GM12878 (cell line): ENCODE measurements at regions not wholly inside any gene's neighbourhood (a gene's known extent, or its start where the extent isn't known, plus 50 kb on each side); places are given as distances from the start of the nearest gene placed in this dataset.
A peak's percentile ranks its signal among the peaks of the same experiment; 100 is the strongest.

Experiments used
- ATAC-seq: fragments of 200-7000 bp; cut with Tn5 transposase; 3 replicates; pipeline ENCODE4 v1.9.1; 2020; ENCODE audit warnings: mild to moderate bottlenecking, moderate library complexity
- BruUV-seq: library from RNA; stranded (reverse); fragments of 400-500 nt; replicated peaks from 2 replicates; lab custom pipeline; 2021; lab: Mats Ljungman, UMichigan
- CTCF ChIA-PET: fragments of 300-600 bp; sonication (Branson Sonifier 250); formaldehyde crosslinking; extraction: SDS; loops from one replicate; lab custom pipeline; 2021; ENCODE audit warnings: inconsistent platforms; lab: Yijun Ruan, JAX
- POLR2A ChIA-PET: fragments of 350-600 bp; formaldehyde crosslinking; extraction: SDS; loops from one replicate; lab custom pipeline; 2021; ENCODE audit warnings: inconsistent platforms; lab: Charles Lee
- RAD21 ChIA-PET: fragments of 300-600 bp; sonication (Branson Sonifier 250); formaldehyde crosslinking; loops from one replicate; lab custom pipeline; 2023; ENCODE audit warnings: antibody characterized with exemption; ENCODE audit not compliant: unreplicated experiment; lab: Charles Lee
- SMC1A ChIA-PET: fragments of 300-600 bp; sonication (Branson Sonifier 250); formaldehyde crosslinking; loops from one replicate; lab custom pipeline; 2023; ENCODE audit not compliant: unreplicated experiment, uncharacterized antibody; lab: Charles Lee
- DNase-seq: peaks from one replicate; pipeline ENCODE4 v3.0.0-alpha.2; 2011; ENCODE audit warnings: low read depth, low spot score
- FAIRE-seq: peaks from 3 replicates; lab custom pipeline; 2011; peaks lifted over from hg19 to GRCh38; lab: Jason Lieb, UNC
- H2AFZ ChIP-seq: 2 replicates; pipeline ENCODE4 v1.6.0; 2011; ENCODE audit warnings: low read depth, low read length, control low read depth; ENCODE audit not compliant: control insufficient read depth
- H3K27ac ChIP-seq: 2 replicates; pipeline ENCODE4 v1.5.1; 2011; ENCODE audit warnings: control low read depth; ENCODE audit not compliant: control insufficient read depth, insufficient read depth
- H3K27me3 ChIP-seq, 2 experiments: replicated peaks in 1 of 2; 2 replicates each; pipeline versions ENCODE4 v1.6.0 to v1.6.1; 2011; ENCODE audit warnings: low read length in 1 of 2; ENCODE audit not compliant: control insufficient read depth in 2 of 2, insufficient read depth in 2 of 2
- H3K36me3 ChIP-seq, 2 experiments: 2 replicates each; pipeline ENCODE4 v1.5.1; 2011; ENCODE audit warnings: low read length in 1 of 2; ENCODE audit not compliant: control insufficient read depth in 2 of 2, insufficient read depth in 2 of 2
- H3K4me1 ChIP-seq: 2 replicates; pipeline ENCODE4 v1.6.1; 2011; ENCODE audit warnings: mild to moderate bottlenecking, low read length, moderate library complexity, mixed read lengths; ENCODE audit not compliant: control insufficient read depth, insufficient read depth
- H3K4me2 ChIP-seq: 2 replicates; pipeline ENCODE4 v1.6.0; 2011; ENCODE audit warnings: control low read depth; ENCODE audit not compliant: control insufficient read depth, insufficient read depth
- H3K4me3 ChIP-seq: fragments of 200-600 bp; sonication (generic); 2 replicates; pipeline ENCODE4 v1.5.1; 2016
- H3K79me2 ChIP-seq: 2 replicates; pipeline ENCODE4 v1.6.0; 2011; ENCODE audit warnings: low read length; ENCODE audit not compliant: control insufficient read depth, insufficient read depth
- H3K9ac ChIP-seq: 2 replicates; pipeline ENCODE4 v1.8.0; 2011; ENCODE audit warnings: low read length, control low read depth, mixed read lengths; ENCODE audit not compliant: control insufficient read depth, insufficient read depth
- H3K9me3 ChIP-seq: replicated peaks from 3 replicates; pipeline ENCODE4 v1.5.1; 2011; ENCODE audit warnings: mild to moderate bottlenecking, low read length; ENCODE audit not compliant: control insufficient read depth, insufficient read depth
- H4K20me1 ChIP-seq: 2 replicates; pipeline ENCODE4 v1.6.0; 2011; ENCODE audit not compliant: control insufficient read depth, insufficient read depth
- NRF1 ChIP-seq: conservative IDR thresholded peaks from 2 replicates; pipeline ENCODE4 v1.6.1; 2011; ENCODE audit warnings: mild to moderate bottlenecking, low read depth, low read length, improper control_type of control experiment
- RAD21 ChIP-seq: IDR thresholded peaks from 2 replicates; pipeline ENCODE4 v1.6.1; 2011; ENCODE audit warnings: mild to moderate bottlenecking, low read depth, low read length, moderate library complexity; ENCODE audit not compliant: insufficient read depth
- SIX5 ChIP-seq: IDR thresholded peaks from 2 replicates; pipeline ENCODE4 v1.6.1; 2011; ENCODE audit warnings: mild to moderate bottlenecking, low read depth, low read length, moderate library complexity; ENCODE audit not compliant: severe bottlenecking
- WGBS: methylation state at CpG from one replicate; pipeline ENCODE4 v1.1.6; 2016; ENCODE audit warnings: low lambda C conversion rate; ENCODE audit not compliant: insufficient replicate concordance, insufficient coverage; ENCODE audit errors: missing lambda C conversion rate; 5-methylcytosine and 5-hydroxymethylcytosine counted together
- in situ Hi-C: fragments of 300-500 bp; cut with MboI; formaldehyde crosslinking; loops from 9 replicates; pipeline ENCODE4 v1.14.3; 2018; ENCODE audit warnings: mixed read lengths
- intact Hi-C: fragments of 100-400 bp; cut with micrococcal nuclease; formaldehyde crosslinking; loops from one replicate; pipeline ENCODE4 v1.14.2; 2022; ENCODE audit not compliant: unreplicated experiment
- TF ChIP-seq, protein P1 (sequence below), 3 experiments: IDR thresholded peaks in 2 of 3; conservative IDR thresholded peaks in 1 of 3; 2 replicates each; pipeline ENCODE4 v1.5.1; 2011; ENCODE audit warnings: low read depth in 3 of 3, low read length in 3 of 3, mild to moderate bottlenecking in 3 of 3, control low read depth in 2 of 3, moderate library complexity in 2 of 3, inconsistent platforms in 1 of 3, mixed read lengths in 1 of 3; ENCODE audit not compliant: control insufficient read depth in 2 of 3, insufficient read depth in 1 of 3; ENCODE audit errors: extremely low read depth in 1 of 3

GRCh38 chr3:67821135-67821534, 166.7 kb upstream of the SUCLG2 start (continued):
- no peak for TF ChIP-seq NRF1

GRCh38 chr3:67819447-67819846, 165.0 kb upstream of the SUCLG2 start:
- no peak for DNase-seq
- CTCF ChIA-PET, result interaction anchor here (0.8 to 1.6 kb wide), 10 partner anchors 30 to 1074 kb away, joined by 3 to 5 read pairs (median 4); no protein-coding TSS in a partner anchor
- in situ Hi-C loops, result no loop called here

More at GRCh38 chr3:67819447-67819846, 165.0 kb upstream of the SUCLG2 start:
- H3K4me2 ChIP-seq, result no peak overlapping the region
- H3K4me3 ChIP-seq, result no peak overlapping the region
- no peak for TF ChIP-seq SIX5
- TF ChIP-seq, protein P1, sequence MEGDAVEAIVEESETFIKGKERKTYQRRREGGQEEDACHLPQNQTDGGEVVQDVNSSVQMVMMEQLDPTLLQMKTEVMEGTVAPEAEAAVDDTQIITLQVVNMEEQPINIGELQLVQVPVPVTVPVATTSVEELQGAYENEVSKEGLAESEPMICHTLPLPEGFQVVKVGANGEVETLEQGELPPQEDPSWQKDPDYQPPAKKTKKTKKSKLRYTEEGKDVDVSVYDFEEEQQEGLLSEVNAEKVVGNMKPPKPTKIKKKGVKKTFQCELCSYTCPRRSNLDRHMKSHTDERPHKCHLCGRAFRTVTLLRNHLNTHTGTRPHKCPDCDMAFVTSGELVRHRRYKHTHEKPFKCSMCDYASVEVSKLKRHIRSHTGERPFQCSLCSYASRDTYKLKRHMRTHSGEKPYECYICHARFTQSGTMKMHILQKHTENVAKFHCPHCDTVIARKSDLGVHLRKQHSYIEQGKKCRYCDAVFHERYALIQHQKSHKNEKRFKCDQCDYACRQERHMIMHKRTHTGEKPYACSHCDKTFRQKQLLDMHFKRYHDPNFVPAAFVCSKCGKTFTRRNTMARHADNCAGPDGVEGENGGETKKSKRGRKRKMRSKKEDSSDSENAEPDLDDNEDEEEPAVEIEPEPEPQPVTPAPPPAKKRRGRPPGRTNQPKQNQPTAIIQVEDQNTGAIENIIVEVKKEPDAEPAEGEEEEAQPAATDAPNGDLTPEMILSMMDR (IDR thresholded peaks at IDR 0.05 in 2 of 3, conservative IDR thresholded peaks at IDR 0.05 in 1 of 3; ENCODE audit: control insufficient read depth in 2 of 3, extremely low read depth in 1 of 3, insufficient read depth in 1 of 3, low read depth in 3 of 3, low read length in 3 of 3), result peak; percentile 3 to 33 (median 30); a peak in 2 of 6 replicates
- peak; percentile 18; the same call in 1 of the 2 replicates for TF ChIP-seq RAD21
- 0% methylated on average over 1 of the region's 1 CpG for WGBS
- ChIA-PET POLR2A (no interaction called here), RAD21 (no interaction called here), SMC1A (interaction anchor here (1.6 kb wide), 1 partner anchor 1058 kb away, joined by 4 read pairs; no protein-coding TSS in a partner anchor)
- intact Hi-C loops, result loop anchor here (10.0 kb wide), 1 partner anchor 1055 kb away; no protein-coding TSS in a partner anchor
- H3K79me2 ChIP-seq, result no peaks in the 10 kb centered on the region
- H3K9ac ChIP-seq, result no peak overlapping the region
- FAIRE-seq, result no peak
- H3K27ac ChIP-seq, result no peak overlapping the region
- ATAC-seq, result peak; percentile 52; the same call in 2 of the 3 replicates
- no peaks in the 10 kb centered on the region for H3K9me3 ChIP-seq
- H2AFZ ChIP-seq, result no peak overlapping the region
- no peaks in the 10 kb centered on the region for H3K4me1 ChIP-seq
- no peaks in the 10 kb centered on the region for H4K20me1 ChIP-seq
- no peaks in the 10 kb centered on the region for H3K36me3 ChIP-seq
- BruUV-seq, result no TSS peak
- H3K27me3 ChIP-seq, result no peaks in the 10 kb centered on the region
